Vagina (tissue), 2 donors: ENCODE measurements at regions not wholly inside any gene's neighbourhood (a gene's known extent, or its start where the extent isn't known, plus 50 kb on each side); places are given as distances from the start of the nearest gene placed in this dataset.

Experiments
- POLR2A ChIP-seq, 2 donors: fragments of 450-650 bp; IDR thresholded peaks; one replicate each; pipeline ENCODE4 v1.6.1; 2017; ENCODE audit warnings: antibody characterized with exemption in 2 of 2, mild to moderate bottlenecking in 2 of 2, moderate library complexity in 2 of 2
- POLR2AphosphoS5 ChIP-seq, 2 donors: sonication (generic); formaldehyde crosslinking; IDR thresholded peaks; one replicate each; pipeline ENCODE4 v1.9.0; 2017; ENCODE audit warnings: antibody characterized with exemption in 2 of 2, mild to moderate bottlenecking in 2 of 2, low read depth in 1 of 2; ENCODE audit not compliant: insufficient read depth in 1 of 2
- TF ChIP-seq, protein P1 (sequence below), 3 experiments: fragments of 450-650 bp in 2 of 3; fragments of 200-600 bp in 1 of 3; sonication (generic) in 1 of 3; IDR thresholded peaks; one replicate each; pipeline ENCODE4 v1.5.1; 2017 to 2019; ENCODE audit warnings: antibody characterized with exemption in 3 of 3, mild to moderate bottlenecking in 2 of 3, moderate library complexity in 2 of 3

DNA sequence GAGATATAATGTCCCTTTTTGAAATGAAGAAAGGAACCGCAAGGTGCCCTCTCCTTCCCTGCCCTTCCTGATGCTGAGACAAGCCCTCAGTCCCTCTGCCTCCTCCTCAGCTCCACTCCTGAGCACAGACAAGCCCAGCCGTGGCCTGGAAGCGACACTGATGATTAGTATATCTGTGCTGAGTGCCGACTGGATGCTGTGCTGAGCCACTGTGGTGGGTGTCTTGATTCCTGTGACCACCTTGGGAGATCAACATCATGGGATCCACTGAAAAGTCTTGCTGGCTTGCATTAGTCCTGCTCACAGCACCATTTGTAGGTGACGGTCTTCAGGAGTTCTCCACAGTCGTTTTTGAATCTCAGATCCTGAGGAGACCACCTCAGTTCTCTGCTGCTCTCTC, 59.5 kb upstream of the HGFAC start:
- TF ChIP-seq POLR2A (IDR thresholded peaks at IDR 0.05) = no peak
- TF ChIP-seq, protein P1, sequence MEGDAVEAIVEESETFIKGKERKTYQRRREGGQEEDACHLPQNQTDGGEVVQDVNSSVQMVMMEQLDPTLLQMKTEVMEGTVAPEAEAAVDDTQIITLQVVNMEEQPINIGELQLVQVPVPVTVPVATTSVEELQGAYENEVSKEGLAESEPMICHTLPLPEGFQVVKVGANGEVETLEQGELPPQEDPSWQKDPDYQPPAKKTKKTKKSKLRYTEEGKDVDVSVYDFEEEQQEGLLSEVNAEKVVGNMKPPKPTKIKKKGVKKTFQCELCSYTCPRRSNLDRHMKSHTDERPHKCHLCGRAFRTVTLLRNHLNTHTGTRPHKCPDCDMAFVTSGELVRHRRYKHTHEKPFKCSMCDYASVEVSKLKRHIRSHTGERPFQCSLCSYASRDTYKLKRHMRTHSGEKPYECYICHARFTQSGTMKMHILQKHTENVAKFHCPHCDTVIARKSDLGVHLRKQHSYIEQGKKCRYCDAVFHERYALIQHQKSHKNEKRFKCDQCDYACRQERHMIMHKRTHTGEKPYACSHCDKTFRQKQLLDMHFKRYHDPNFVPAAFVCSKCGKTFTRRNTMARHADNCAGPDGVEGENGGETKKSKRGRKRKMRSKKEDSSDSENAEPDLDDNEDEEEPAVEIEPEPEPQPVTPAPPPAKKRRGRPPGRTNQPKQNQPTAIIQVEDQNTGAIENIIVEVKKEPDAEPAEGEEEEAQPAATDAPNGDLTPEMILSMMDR (IDR thresholded peaks at IDR 0.05) = no peak
- no peak for TF ChIP-seq POLR2AphosphoS5 (IDR thresholded peaks at IDR 0.05; ENCODE audit: insufficient read depth in 1 of 2, low read depth in 1 of 2)
